HT1080 (cell line): ENCODE measurements at regions not wholly inside any gene's neighbourhood (a gene's known extent, or its start where the extent isn't known, plus 50 kb on each side); places are given as distances from the start of the nearest gene placed in this dataset.
A peak's percentile ranks its signal among the peaks of the same experiment; 100 is the strongest.

Experiments
- DNase-seq: peaks from one replicate; pipeline ENCODE4 v3.0.0-alpha.2; 2015; ENCODE audit warnings: low read depth

GRCh38 chr3:16658004-16658924 lies 53.0 kb upstream of the DAZL start:
- DNase-seq, result no peak

GRCh38 chr3:16658925-16659793 lies 53.9 kb upstream of the DAZL start:
- no peak for DNase-seq

- DNase-seq, result no peak
Measured at GRCh38 chr3:16663854-16664712, 58.9 kb upstream of the DAZL start.

- DNase-seq, result peak; percentile 49
Measured at GRCh38 chr3:16665282-16665741, 60.1 kb upstream of the DAZL start.

GRCh38 chr3:16666206-16666605 lies 61.0 kb upstream of the DAZL start:
- no peak for DNase-seq

GRCh38 chr3:16667633-16668032 lies 62.4 kb upstream of the DAZL start:
- DNase-seq, result peak; percentile 44

GRCh38 chr3:16668776-16669545 lies 63.7 kb upstream of the DAZL start:
- no peak for DNase-seq

GRCh38 chr3:16670191-16670590 lies 65.0 kb upstream of the DAZL start:
- no peak for DNase-seq

- DNase-seq, result no peak
Measured at GRCh38 chr3:16671690-16672089, 66.5 kb upstream of the DAZL start.

GRCh38 chr3:16673530-16673929 lies 68.3 kb upstream of the DAZL start:
- no peak for DNase-seq

- DNase-seq, result no peak
Measured at GRCh38 chr3:16675805-16676204, 70.6 kb upstream of the DAZL start.

GRCh38 chr3:16686679-16687078 lies 81.5 kb upstream of the DAZL start:
- no peak for DNase-seq

- DNase-seq, result no peak
Measured at GRCh38 chr3:16687221-16687620, 82.0 kb upstream of the DAZL start.

GRCh38 chr3:16692486-16693344 lies 87.5 kb upstream of the DAZL start:
- peak; percentile 36 for DNase-seq

- DNase-seq, result no peak
Measured at GRCh38 chr3:16693820-16694219, 88.6 kb upstream of the DAZL start.

- DNase-seq, result no peak
Measured at GRCh38 chr3:16695710-16696109, 90.5 kb upstream of the DAZL start.

- DNase-seq, result peak; percentile 57
Measured at GRCh38 chr3:16697443-16698147, 92.4 kb upstream of the DAZL start.

- no peak for DNase-seq
Measured at GRCh38 chr3:16700651-16701050, 95.4 kb upstream of the DAZL start.

GRCh38 chr3:16704941-16705340 lies 99.7 kb upstream of the DAZL start:
- DNase-seq, result no peak
